ENCODE measurements at regions not wholly inside any gene's neighbourhood (a gene's known extent, or its start where the extent isn't known, plus 50 kb on each side); places are given as distances from the start of the nearest gene placed in this dataset.

DNA sequence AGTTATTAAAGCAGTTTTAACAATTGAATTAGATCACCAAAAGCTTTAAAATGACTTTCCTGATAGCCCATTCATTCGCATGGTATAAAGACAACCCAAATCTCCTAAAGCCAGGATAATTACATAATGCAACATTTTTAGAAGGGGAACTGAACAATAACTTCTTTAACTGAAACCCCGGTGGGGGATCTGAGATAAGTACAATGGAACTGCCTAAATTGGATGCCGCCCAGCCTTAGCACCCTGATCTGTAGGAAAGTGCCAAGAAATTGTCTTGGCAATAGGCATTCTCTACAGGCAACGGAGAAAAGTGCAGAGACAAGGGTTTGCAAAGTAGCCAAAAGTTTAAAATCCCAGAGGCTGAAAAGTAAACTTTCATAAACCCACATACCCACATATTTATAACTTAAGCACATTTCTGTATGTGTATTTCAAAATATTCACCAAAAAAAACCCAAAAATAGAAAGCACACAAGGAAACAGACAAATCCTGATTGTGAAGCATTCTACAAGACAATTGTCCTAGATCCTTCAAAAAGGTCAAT is 98.8 kb upstream of the BEND6 start:
- H3K36me3 Mint-ChIP-seq (ENCODE audit: low read depth): no peaks in the 10 kb centered on the region
- POLR2A ChIA-PET: no interaction called here
- intact Hi-C loops (cut with micrococcal nuclease): no loop called here
- DNase-seq (no peak), ATAC-seq (ENCODE audit: low read depth) (no peak)
- peaks cover 9% of the 10 kb centered on the region for H3K4me1 Mint-ChIP-seq
- H3K27ac Mint-ChIP-seq: no peak overlapping the region
- CTCF ChIA-PET: no interaction called here
- H3K9me3 Mint-ChIP-seq: no peaks in the 10 kb centered on the region
- TF ChIP-seq, protein P1, sequence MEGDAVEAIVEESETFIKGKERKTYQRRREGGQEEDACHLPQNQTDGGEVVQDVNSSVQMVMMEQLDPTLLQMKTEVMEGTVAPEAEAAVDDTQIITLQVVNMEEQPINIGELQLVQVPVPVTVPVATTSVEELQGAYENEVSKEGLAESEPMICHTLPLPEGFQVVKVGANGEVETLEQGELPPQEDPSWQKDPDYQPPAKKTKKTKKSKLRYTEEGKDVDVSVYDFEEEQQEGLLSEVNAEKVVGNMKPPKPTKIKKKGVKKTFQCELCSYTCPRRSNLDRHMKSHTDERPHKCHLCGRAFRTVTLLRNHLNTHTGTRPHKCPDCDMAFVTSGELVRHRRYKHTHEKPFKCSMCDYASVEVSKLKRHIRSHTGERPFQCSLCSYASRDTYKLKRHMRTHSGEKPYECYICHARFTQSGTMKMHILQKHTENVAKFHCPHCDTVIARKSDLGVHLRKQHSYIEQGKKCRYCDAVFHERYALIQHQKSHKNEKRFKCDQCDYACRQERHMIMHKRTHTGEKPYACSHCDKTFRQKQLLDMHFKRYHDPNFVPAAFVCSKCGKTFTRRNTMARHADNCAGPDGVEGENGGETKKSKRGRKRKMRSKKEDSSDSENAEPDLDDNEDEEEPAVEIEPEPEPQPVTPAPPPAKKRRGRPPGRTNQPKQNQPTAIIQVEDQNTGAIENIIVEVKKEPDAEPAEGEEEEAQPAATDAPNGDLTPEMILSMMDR (IDR thresholded peaks at IDR 0.05): no peak
- no peak overlapping the region for H3K4me3 Mint-ChIP-seq
- H3K27me3 Mint-ChIP-seq: peaks cover 26% of the 10 kb centered on the region

DNA sequence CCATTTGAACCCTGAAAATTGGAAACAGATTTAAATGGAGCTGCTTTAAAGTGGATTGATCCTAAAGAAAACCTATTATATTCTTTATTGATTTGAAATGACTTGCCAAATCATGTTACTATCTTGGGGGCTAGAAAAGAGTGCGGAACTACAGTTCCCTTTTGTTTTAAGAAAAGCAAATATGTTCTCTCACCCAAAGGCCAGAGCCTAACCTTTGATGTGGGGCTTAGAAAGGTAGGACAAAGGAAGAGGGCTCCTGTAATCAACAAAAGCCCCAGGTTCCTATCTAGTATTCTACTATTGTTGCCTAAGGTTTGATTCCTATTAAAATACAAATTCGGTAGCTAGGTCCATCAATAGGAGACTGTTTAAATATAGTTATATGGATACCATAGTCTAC is 100.8 kb upstream of the BEND6 start:
- CTCF ChIA-PET: no interaction called here
- no peak overlapping the region for H3K27ac Mint-ChIP-seq
- intact Hi-C loops (cut with micrococcal nuclease): loop anchor here (5.0 kb wide), 1 partner anchor 147 kb away; no protein-coding TSS in a partner anchor

DNA sequence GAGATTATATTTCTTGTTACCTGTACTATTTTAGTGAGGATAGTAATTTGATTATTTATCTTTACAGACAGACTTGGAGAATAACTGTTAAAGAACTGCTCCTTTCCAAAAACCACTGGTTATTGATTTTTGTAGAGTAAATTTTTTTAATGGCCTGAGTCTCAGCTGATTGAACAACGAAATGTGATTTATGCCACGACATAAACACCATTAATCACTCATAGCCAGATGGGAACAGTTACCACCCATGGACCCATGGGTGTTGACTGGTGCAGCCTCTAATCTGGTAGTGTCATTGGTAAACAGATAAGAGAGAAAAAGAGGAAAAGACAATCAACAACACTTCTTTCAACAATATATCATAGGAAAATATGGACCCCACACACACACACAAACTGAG is 101.4 kb upstream of the BEND6 start:
- POLR2A ChIA-PET: no interaction called here

More for the DNA sequence above, 100.8 kb upstream of the BEND6 start:
- ATAC-seq (ENCODE audit: low read depth): no peak
- Mint-ChIP-seq H3K9me3 (no peaks in the 10 kb centered on the region), H3K4me1 (peaks cover 16% of the 10 kb centered on the region), H3K36me3 (ENCODE audit: low read depth) (no peaks in the 10 kb centered on the region), H3K4me3 (no peak overlapping the region), H3K27me3 (peaks cover 37% of the 10 kb centered on the region)
- POLR2A ChIA-PET: no interaction called here
- TF ChIP-seq, protein P1 (IDR thresholded peaks at IDR 0.05): no peak
- DNase-seq: no peak

DNA sequence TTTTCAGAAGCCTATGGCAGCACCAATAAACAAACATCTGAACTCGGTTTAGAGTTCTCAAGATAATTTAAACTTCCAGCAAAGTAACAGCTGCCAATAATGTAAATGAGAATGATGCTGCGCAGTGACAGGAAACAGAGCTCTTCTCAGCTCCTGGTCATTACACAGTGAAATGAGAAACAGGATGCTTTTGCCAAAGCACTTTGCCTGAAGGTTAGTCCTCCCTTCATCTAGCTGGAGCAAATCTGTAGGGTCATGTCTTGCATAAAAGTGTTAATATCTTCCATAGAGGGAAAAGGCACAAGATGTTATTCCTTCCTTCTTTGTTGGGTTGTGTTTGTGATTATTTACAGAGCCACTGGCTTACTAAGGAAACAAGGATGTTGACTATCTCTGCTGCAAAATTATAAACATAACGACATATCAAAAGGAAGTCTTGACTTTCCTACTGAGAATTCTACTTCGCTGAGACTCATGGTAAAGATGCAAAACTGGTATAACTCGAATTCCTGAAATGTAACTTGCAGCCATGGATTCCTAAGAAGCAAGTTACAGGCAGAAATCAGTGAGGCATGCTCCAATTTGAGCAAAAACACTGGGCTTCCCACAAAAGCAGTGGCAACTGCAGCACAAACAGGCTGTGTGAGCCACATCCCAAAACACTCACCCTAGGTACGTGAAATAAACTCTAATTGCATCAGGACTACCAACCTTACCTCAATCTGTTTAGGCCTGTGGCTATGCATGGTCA is 102.5 kb upstream of the BEND6 start:
- no peaks in the 10 kb centered on the region for H3K36me3 Mint-ChIP-seq (ENCODE audit: low read depth)
- ChIA-PET POLR2A (no interaction called here), CTCF (interaction anchor here (2.6 kb wide), 1 partner anchor 215 kb away, joined by 8 read pairs; no protein-coding TSS in a partner anchor)
- intact Hi-C loops (cut with micrococcal nuclease): loop anchor here (2.0 to 5.0 kb wide), 2 partner anchors 145 to 494 kb away; no protein-coding TSS in a partner anchor
- H3K4me1 Mint-ChIP-seq: peaks cover 16% of the 10 kb centered on the region
- TF ChIP-seq, protein P1 (IDR thresholded peaks at IDR 0.05): no peak
- H3K27me3 Mint-ChIP-seq: peaks cover 41% of the 10 kb centered on the region
- H3K9me3 Mint-ChIP-seq: no peaks in the 10 kb centered on the region
- ATAC-seq (ENCODE audit: low read depth) (no peak), DNase-seq (no peak)
- H3K27ac Mint-ChIP-seq: no peak overlapping the region
- no peak overlapping the region for H3K4me3 Mint-ChIP-seq

More for the DNA sequence above, 101.4 kb upstream of the BEND6 start:
- ATAC-seq (ENCODE audit: low read depth): no peak
- CTCF ChIA-PET: no interaction called here
- TF ChIP-seq, protein P1 (IDR thresholded peaks at IDR 0.05): no peak
- H3K4me1 Mint-ChIP-seq: peaks cover 16% of the 10 kb centered on the region
- peaks cover 37% of the 10 kb centered on the region for H3K27me3 Mint-ChIP-seq
- no peak overlapping the region for H3K4me3 Mint-ChIP-seq
- H3K27ac Mint-ChIP-seq: no peak overlapping the region
- intact Hi-C loops (cut with micrococcal nuclease): loop anchor here (2.0 to 5.0 kb wide), 2 partner anchors 146 to 495 kb away; no protein-coding TSS in a partner anchor
- H3K9me3 Mint-ChIP-seq: no peaks in the 10 kb centered on the region
- no peaks in the 10 kb centered on the region for H3K36me3 Mint-ChIP-seq (ENCODE audit: low read depth)
- no peak for DNase-seq

DNA sequence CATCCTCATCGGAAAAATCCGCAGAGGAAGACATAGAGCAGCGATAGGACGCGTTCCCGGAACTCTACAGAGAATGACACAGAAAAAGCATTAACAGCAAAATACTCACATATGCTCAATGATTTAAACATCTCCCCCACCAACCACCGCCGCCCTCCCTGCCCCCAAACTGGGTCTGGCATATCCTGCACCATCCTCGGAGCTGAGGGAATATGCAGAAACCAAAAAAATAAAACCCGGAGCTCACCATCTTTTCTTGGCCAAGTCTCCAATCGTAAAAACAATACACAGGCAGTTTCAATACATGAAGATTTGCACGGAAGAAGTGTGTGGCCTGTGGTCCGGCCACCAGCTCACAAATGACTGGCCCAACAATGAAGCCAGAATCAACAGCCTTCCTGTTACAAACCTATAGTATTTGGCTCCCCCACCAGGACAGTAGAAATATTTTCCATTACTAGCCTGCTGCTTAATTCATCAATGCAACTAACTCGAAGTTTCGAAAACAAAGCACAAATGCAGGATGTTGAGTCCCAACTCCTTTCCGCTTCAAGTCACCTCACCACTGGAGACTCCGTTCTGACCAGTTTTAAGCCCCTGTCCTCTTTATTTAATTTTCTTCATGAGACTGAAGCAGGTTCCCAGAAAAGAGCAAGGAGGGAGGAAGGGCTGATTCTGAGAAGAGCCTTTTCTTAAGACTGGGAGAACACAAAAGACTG is 103.2 kb upstream of the BEND6 start:
- H3K9me3 Mint-ChIP-seq: no peaks in the 10 kb centered on the region
- no peaks in the 10 kb centered on the region for H3K36me3 Mint-ChIP-seq (ENCODE audit: low read depth)
- TF ChIP-seq, protein P1 (IDR thresholded peaks at IDR 0.05): no peak
- H3K4me1 Mint-ChIP-seq: peaks cover 16% of the 10 kb centered on the region
- POLR2A ChIA-PET: no interaction called here
- intact Hi-C loops (cut with micrococcal nuclease): loop anchor here (2.0 to 5.0 kb wide), 3 partner anchors 144 to 493 kb away; no protein-coding TSS in a partner anchor
- CTCF ChIA-PET: interaction anchor here (2.6 kb wide), 1 partner anchor 214 kb away, joined by 8 read pairs; no protein-coding TSS in a partner anchor
- H3K4me3 Mint-ChIP-seq: peak overlapping the region; percentile 64
- H3K27ac Mint-ChIP-seq: no peak overlapping the region
- no peak for DNase-seq
- ATAC-seq (ENCODE audit: low read depth): peak; percentile 54
- peaks cover 41% of the 10 kb centered on the region for H3K27me3 Mint-ChIP-seq
